DMS153 treated with DMSO at 0.1 percent for 48 hours (cell line): ENCODE measurements at regions not wholly inside any gene's neighbourhood (a gene's known extent, or its start where the extent isn't known, plus 50 kb on each side); places are given as distances from the start of the nearest gene placed in this dataset.
"Not testable (repeated sequence)": the region's sequence is repeated elsewhere in the genome, so short reads cannot be mapped to it uniquely, and the experiment has no call there.

Source experiments
- DNase-seq: peaks from one replicate; lab custom pipeline; 2025; ENCODE audit not compliant: unreplicated experiment; lab: John Stamatoyannopoulos, UW

GRCh38 chr13:67416047-67416925 lies 186.2 kb upstream of the PCDH9 start:
- DNase-seq, result no peak

GRCh38 chr13:67410645-67411044 lies 180.5 kb upstream of the PCDH9 start:
- no peak for DNase-seq

GRCh38 chr13:67408798-67409197 lies 178.7 kb upstream of the PCDH9 start:
- DNase-seq, result no peak

- DNase-seq, result no peak
These were observed 172.4 kb upstream of the PCDH9 start for GRCh38 chr13:67402546-67402945.

- no peak for DNase-seq
These were observed 165.4 kb upstream of the PCDH9 start for GRCh38 chr13:67395577-67395976.

- no peak for DNase-seq
These were observed 161.9 kb upstream of the PCDH9 start for GRCh38 chr13:67392014-67392413.

GRCh38 chr13:67390462-67391086 lies 160.4 kb upstream of the PCDH9 start:
- DNase-seq, result no peak

GRCh38 chr13:67389171-67389570 lies 159.0 kb upstream of the PCDH9 start:
- DNase-seq, result no peak

- not testable (repeated sequence) for DNase-seq
These were observed 153.1 kb upstream of the PCDH9 start for GRCh38 chr13:67383109-67383757.

- DNase-seq, result no peak
These were observed 147.8 kb upstream of the PCDH9 start for GRCh38 chr13:67377919-67378318.

- DNase-seq, result no peak
These were observed 144.3 kb upstream of the PCDH9 start for GRCh38 chr13:67374391-67374790.

GRCh38 chr13:67372868-67373464 lies 142.8 kb upstream of the PCDH9 start:
- no peak for DNase-seq

- DNase-seq, result no peak
These were observed 139.9 kb upstream of the PCDH9 start for GRCh38 chr13:67369895-67370660.

- DNase-seq, result no peak
These were observed 137.3 kb upstream of the PCDH9 start for GRCh38 chr13:67367399-67367798.

GRCh38 chr13:67366533-67366932 lies 136.4 kb upstream of the PCDH9 start:
- DNase-seq, result no peak

GRCh38 chr13:67355812-67356476 lies 125.8 kb upstream of the PCDH9 start:
- no peak for DNase-seq

- no peak for DNase-seq
These were observed 123.8 kb upstream of the PCDH9 start for GRCh38 chr13:67353941-67354340.

GRCh38 chr13:67353031-67353430 lies 122.9 kb upstream of the PCDH9 start:
- no peak for DNase-seq

- DNase-seq, result no peak
These were observed 121.8 kb upstream of the PCDH9 start for GRCh38 chr13:67351909-67352308.

- DNase-seq, result no peak
These were observed 121.0 kb upstream of the PCDH9 start for GRCh38 chr13:67351114-67351513.
